GM12864 (cell line): ENCODE measurements at regions not wholly inside any gene's neighbourhood (a gene's known extent, or its start where the extent isn't known, plus 50 kb on each side); places are given as distances from the start of the nearest gene placed in this dataset.

Experiments used
- DNase-seq: peaks from one replicate; pipeline ENCODE4 v3.0.0-alpha.2; 2011; ENCODE audit warnings: low read depth
- H3K4me3 ChIP-seq: 2 replicates; pipeline ENCODE4 v1.5.1; 2011; ENCODE audit warnings: mild to moderate bottlenecking, low read depth, low read length, control low read depth
- TF ChIP-seq, protein P1 (sequence below): IDR thresholded peaks from 2 replicates; pipeline ENCODE4 v1.5.1; 2011; ENCODE audit warnings: low read depth, mild to moderate bottlenecking, moderate library complexity, low read length, control low read depth, inconsistent platforms; ENCODE audit errors: missing control alignments

- no peak overlapping the region for H3K4me3 ChIP-seq
- TF ChIP-seq, protein P1, sequence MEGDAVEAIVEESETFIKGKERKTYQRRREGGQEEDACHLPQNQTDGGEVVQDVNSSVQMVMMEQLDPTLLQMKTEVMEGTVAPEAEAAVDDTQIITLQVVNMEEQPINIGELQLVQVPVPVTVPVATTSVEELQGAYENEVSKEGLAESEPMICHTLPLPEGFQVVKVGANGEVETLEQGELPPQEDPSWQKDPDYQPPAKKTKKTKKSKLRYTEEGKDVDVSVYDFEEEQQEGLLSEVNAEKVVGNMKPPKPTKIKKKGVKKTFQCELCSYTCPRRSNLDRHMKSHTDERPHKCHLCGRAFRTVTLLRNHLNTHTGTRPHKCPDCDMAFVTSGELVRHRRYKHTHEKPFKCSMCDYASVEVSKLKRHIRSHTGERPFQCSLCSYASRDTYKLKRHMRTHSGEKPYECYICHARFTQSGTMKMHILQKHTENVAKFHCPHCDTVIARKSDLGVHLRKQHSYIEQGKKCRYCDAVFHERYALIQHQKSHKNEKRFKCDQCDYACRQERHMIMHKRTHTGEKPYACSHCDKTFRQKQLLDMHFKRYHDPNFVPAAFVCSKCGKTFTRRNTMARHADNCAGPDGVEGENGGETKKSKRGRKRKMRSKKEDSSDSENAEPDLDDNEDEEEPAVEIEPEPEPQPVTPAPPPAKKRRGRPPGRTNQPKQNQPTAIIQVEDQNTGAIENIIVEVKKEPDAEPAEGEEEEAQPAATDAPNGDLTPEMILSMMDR, result no peak
- no peak for DNase-seq
Observed at GRCh38 chr4:181323061-181323460, 920.1 kb upstream of the TENM3 start.

DNA sequence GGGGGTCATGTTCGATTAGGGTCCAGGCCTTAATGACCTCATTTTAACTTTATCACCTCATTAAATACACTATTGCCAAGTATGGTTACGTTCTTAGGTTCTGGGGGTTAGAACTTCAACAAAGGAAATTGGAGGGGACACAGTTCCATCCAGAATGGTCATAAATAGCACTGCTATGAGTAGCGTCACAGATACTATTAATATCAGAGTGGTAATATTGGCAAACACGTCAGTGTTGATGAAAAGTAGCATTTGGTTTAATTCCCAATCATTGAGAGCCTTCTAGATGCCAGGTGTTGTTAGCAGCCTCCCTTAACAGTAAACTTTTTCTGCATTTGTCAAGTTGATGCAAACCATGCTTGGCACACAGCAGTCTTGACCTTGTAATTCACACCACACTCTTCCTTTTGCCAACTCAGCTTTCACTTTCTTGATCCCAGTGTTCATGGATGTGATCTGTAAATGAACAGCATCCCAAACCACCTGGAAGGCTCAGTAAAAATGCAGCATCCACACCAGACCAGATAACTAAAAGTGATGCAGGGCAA, 912.5 kb upstream of the TENM3 start:
- TF ChIP-seq, protein P1, result no peak
- DNase-seq, result no peak

DNA sequence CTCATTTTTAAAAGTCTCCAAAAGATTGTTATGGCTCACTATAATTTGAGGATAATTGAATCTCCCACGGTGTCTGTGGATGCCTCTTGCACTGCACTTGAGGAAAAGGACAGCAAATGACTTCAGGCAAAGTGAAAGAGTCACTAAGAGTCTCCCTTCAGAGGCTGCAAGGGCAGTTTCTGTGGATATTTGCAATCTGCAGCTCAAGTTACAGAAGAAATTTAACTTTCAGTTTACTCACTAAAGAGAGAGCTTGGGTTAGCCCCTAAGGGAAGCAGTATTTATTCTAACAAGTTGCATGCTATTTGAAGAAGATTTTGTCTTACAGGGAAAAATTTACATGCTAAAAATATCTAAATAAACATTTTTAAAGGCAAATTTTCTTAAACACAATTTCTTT, 912.0 kb upstream of the TENM3 start:
- DNase-seq, result no peak
- H3K4me3 ChIP-seq, result no peak overlapping the region
- TF ChIP-seq, protein P1, result no peak

More for the DNA sequence above, 912.5 kb upstream of the TENM3 start:
- no peak overlapping the region for H3K4me3 ChIP-seq

DNA sequence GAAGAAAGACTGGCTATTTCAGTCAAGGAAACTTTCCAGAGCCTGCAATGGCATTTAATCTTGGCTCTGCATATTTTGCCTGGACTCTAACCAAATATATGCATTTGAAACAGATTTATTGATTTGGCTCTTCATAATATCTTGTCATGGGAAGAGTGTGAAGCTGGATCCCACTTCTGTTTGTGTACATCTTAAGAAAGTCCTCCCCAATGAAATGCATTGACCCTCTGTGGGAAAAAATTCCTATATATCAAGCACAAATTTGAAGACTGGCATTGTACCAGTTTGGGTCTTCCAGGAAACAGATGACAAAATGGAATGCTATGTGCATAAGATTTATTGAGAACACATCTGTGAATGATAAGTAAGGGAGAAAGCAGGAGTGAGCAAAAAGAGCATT, 897.3 kb upstream of the TENM3 start:
- TF ChIP-seq, protein P1, result no peak
- no peak overlapping the region for H3K4me3 ChIP-seq
- no peak for DNase-seq

- TF ChIP-seq, protein P1, result no peak
- DNase-seq, result no peak
- no peak overlapping the region for H3K4me3 ChIP-seq
Observed at GRCh38 chr4:181350615-181351415, 892.4 kb upstream of the TENM3 start.

DNA sequence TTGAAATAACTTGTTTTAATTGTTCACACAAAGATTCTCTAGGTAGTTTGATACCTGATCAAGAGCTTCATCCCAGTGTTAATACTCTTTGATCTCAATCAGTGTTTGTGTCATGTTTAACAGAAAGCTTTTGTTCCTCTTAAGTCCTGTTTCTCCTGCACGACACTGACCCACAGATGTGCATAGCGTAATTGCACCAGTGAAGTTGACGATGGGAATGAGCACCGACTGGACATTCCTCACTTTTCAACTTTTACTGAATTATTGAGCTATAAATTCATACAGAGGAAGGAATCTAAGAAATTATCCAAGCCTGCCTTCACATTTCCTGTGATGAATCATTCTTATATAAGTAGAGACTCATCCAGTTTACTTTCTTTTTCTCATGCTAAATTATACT, 878.7 kb upstream of the TENM3 start:
- TF ChIP-seq, protein P1, result no peak
- no peak overlapping the region for H3K4me3 ChIP-seq
- DNase-seq, result no peak

- no peak overlapping the region for H3K4me3 ChIP-seq
- TF ChIP-seq, protein P1, result no peak
- DNase-seq, result no peak
Observed at GRCh38 chr4:181365671-181366070, 877.5 kb upstream of the TENM3 start.
